K562 (cell line): ENCODE measurements at regions not wholly inside any gene's neighbourhood (a gene's known extent, or its start where the extent isn't known, plus 50 kb on each side); places are given as distances from the start of the nearest gene placed in this dataset.

Experiments used
- CUX1 ChIP-seq: fragments of 200-800 bp; sonication (Bioruptor generic); IDR thresholded peaks from 2 replicates; pipeline ENCODE4 v1.6.1; 2016; ENCODE audit warnings: missing genetic modification characterization, missing compliant biosample characterization
- E4F1 ChIP-seq: fragments of 250-450 bp; sonication (Bioruptor Pico); IDR thresholded peaks from 2 replicates; pipeline ENCODE4 v1.5.0; 2021; ENCODE audit warnings: mild to moderate bottlenecking, borderline replicate concordance
- FOXA1 ChIP-seq: fragments of 450-650 bp; IDR thresholded peaks from 2 replicates; pipeline ENCODE4 v1.6.1; 2016; ENCODE audit warnings: mild to moderate bottlenecking, borderline replicate concordance
- FOXJ3 ChIP-seq: sonication (generic); formaldehyde crosslinking; IDR thresholded peaks from 2 replicates; pipeline ENCODE4 v1.4.0; 2020; ENCODE audit warnings: mild to moderate bottlenecking, missing genetic modification reagents
- NCOA1 ChIP-seq: fragments of 450-650 bp; IDR thresholded peaks from 2 replicates; pipeline ENCODE4 v1.6.1; 2016; ENCODE audit warnings: low read depth
- SMAD1 ChIP-seq: fragments of 150-350 bp; IDR thresholded peaks from 2 replicates; pipeline ENCODE4 v1.6.1; 2014; ENCODE audit warnings: low read length, low read depth; ENCODE audit not compliant: partially characterized antibody
- TCF7 ChIP-seq: sonication (generic); IDR thresholded peaks from 2 replicates; pipeline ENCODE4 v1.6.1; 2016; ENCODE audit warnings: antibody characterized with exemption, borderline replicate concordance
- YY1 ChIP-seq, 3 experiments: IDR thresholded peaks; 2 replicates each; pipeline ENCODE4 v1.6.1; 2011; ENCODE audit warnings: low read length in 2 of 3, mild to moderate bottlenecking in 2 of 3, moderate library complexity in 2 of 3, borderline replicate concordance in 1 of 3, control low read depth in 1 of 3, low read depth in 1 of 3; ENCODE audit not compliant: insufficient read depth in 3 of 3, insufficient replicate concordance in 2 of 3, control insufficient read depth in 1 of 3, insufficient read length in 1 of 3; ENCODE audit errors: extremely low read depth in 1 of 3
- ZNF431 ChIP-seq: sonication (generic); formaldehyde crosslinking; IDR thresholded peaks from 2 replicates; pipeline ENCODE4 v1.8.0; 2022; ENCODE audit warnings: mild to moderate bottlenecking, missing genetic modification reagents

- TF ChIP-seq CUX1 (CRISPR knock-in tag) (no peak), ZNF431 (no peak), NCOA1 (no peak), FOXJ3 (CRISPR knock-in tag) (no peak), FOXA1 (no peak), YY1 (IDR thresholded peaks at IDR 0.05; ENCODE audit: borderline replicate concordance in 1 of 3, control insufficient read depth in 1 of 3, extremely low read depth in 1 of 3, insufficient read depth in 3 of 3, insufficient read length in 1 of 3, insufficient replicate concordance in 2 of 3, low read depth in 1 of 3, low read length in 2 of 3) (no peak), TCF7 (no peak), SMAD1 (no peak), E4F1 (CRISPR knock-in tag) (no peak)
These were observed 463.4 kb upstream of the NDN start for GRCh38 chr15:24150542-24150941.
